HL-60 (cell line): ENCODE measurements at regions not wholly inside any gene's neighbourhood (a gene's known extent, or its start where the extent isn't known, plus 50 kb on each side); places are given as distances from the start of the nearest gene placed in this dataset.

ENCODE experiments used
- POLR2AphosphoS5 ChIP-seq: IDR thresholded peaks from 2 replicates; pipeline ENCODE4 v1.6.1; 2012; ENCODE audit warnings: low read depth
- REST ChIP-seq: IDR thresholded peaks from 2 replicates; pipeline ENCODE4 v1.6.1; 2012; ENCODE audit warnings: low read depth; ENCODE audit not compliant: insufficient replicate concordance
- TF ChIP-seq, protein P1 (sequence below): IDR thresholded peaks from one replicate; pipeline ENCODE4 v1.5.1; 2011; ENCODE audit warnings: low read length, control low read depth, inconsistent platforms; ENCODE audit not compliant: insufficient read depth

DNA sequence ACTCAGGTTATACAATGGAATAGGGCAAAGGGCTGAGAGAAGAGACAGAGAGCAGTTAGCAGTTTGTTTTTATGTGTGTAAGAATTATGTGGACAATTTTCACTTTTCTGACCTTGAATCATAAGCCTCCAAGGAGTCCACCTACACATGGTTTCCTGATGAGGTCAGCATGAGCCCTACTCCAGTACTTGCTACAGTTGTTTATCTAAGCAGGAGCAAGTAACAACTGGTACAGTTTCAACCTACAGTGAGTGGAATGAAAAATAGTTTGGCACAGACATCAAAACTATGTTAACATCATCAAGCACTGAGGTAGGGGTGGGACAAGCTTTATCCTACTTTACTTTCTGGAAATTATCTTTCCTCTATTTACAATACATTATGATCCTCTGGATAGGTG lies 426.7 kb upstream of the ID4 start:
- TF ChIP-seq, protein P1, sequence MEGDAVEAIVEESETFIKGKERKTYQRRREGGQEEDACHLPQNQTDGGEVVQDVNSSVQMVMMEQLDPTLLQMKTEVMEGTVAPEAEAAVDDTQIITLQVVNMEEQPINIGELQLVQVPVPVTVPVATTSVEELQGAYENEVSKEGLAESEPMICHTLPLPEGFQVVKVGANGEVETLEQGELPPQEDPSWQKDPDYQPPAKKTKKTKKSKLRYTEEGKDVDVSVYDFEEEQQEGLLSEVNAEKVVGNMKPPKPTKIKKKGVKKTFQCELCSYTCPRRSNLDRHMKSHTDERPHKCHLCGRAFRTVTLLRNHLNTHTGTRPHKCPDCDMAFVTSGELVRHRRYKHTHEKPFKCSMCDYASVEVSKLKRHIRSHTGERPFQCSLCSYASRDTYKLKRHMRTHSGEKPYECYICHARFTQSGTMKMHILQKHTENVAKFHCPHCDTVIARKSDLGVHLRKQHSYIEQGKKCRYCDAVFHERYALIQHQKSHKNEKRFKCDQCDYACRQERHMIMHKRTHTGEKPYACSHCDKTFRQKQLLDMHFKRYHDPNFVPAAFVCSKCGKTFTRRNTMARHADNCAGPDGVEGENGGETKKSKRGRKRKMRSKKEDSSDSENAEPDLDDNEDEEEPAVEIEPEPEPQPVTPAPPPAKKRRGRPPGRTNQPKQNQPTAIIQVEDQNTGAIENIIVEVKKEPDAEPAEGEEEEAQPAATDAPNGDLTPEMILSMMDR = no peak
- TF ChIP-seq POLR2AphosphoS5 (no peak), REST (no peak)
